NCI-H1930 (cell line): ENCODE measurements at regions not wholly inside any gene's neighbourhood (a gene's known extent, or its start where the extent isn't known, plus 50 kb on each side); places are given as distances from the start of the nearest gene placed in this dataset.
"Not testable (repeated sequence)": the region's sequence is repeated elsewhere in the genome, so short reads cannot be mapped to it uniquely, and the experiment has no call there.

Experiments used
- DNase-seq, 2 experiments: peaks; one replicate each; lab custom pipeline; 2025; lab: John Stamatoyannopoulos, UW

DNA sequence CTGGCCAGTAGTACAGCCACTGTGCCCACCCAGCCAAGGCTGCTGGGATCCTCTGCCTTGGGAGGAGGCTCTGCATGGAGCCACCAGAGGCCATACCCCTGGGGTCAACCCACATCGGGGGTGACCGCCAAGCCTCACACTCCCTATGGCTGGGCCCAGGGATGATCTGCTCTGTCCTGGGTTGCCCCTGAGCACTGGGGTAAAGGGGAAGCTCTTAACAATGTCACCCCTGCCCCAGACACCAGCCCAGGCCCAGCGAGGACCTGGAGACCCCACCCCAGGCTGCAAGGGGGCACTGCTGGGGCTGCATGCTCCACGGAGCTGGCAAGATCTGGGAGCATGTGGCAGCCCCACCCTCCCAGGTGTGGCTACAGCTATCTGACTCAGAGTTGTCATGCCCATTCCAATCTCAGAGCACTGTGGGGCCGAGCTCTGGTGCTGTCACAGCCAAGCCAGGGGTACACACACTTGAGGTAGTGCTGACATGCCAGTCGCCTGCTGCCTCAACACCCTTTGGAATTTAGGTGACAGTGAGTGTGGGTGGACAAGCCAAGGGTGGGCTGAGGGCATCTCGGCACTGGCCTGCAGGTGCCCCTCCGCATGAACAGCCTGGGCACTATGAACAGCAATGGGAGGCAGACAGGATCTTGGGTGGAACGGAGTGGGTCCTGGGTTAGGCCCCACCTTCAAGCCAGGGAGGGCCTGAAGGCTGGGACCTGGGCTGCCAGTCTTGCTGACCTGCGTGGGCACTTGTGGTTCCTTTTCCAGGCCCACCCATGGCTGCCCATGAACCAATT is 427.7 kb downstream of the LRRIQ3 start:
- no peak for DNase-seq

GRCh38 chr1:73766786-73767348 is 431.1 kb downstream of the LRRIQ3 start:
- no peak for DNase-seq

DNA sequence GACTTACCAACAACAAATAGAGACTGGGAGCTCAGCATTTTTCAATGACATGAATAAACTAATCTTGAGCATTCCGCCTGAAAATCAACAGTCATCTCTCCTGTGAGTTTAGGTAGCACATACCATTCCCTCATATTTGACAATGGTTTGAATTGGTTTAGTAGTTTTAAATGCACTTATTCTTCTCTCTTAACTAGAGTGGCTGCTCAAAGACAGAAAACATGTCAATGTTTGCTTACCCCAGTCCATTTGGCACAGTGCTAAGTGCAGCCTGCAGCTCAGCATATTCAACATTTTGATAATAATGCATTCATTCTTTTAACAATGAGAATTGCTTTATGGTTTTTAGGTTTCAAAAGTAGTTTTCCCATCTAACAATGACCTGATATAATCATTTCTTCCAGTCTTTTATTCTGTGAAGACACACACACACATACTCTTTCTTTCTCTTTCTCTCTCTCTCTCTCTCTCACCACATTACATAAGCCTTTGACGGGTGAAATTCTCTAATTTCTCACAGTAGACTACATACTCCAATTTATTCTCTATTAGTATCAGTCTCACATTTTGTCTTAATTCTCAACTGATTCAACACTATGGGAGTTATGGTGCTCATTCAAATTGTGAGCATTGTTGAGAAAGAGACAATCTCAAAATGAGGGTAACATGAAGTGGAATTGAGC is 432.3 kb downstream of the LRRIQ3 start:
- peak; percentile 44 to 53 for DNase-seq

DNA sequence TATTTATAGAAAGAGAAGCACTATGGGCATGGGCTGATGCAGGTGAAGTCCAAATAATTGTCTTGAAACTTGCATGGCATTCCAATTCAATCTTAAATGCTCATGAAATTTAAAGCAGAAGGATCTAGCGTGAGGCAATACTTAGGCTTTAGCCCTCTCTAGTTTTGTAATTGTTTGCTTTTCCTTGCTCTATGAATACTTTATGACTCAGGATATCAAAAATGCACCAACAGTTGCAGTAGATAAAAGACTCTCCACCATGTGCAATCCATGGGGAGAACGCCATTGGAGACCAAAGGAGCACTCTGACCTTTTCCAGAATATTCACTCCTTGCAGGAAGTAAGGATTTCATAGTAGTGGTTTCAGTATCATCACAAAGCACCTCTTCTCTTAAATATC is 436.4 kb downstream of the LRRIQ3 start:
- no peak for DNase-seq

DNA sequence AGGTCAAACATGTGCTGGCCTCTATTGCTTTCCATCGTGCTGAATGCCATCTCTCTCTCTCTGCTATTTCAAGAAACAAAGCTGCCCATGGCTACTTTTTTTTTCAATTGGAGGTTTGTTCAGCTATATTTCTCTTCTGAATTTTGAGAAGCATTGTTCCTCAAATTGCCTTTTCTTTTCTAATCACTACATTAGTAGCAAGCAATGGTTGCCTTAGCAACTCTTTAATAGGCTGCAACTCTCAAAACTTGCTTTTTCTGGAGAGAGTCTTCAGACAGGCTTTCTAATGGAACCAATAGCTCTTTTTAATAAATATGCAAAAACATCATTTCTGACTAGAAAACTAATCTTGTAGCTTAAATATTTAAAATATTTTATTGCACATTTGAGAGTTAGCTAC is 439.0 kb downstream of the LRRIQ3 start:
- DNase-seq: no peak

DNA sequence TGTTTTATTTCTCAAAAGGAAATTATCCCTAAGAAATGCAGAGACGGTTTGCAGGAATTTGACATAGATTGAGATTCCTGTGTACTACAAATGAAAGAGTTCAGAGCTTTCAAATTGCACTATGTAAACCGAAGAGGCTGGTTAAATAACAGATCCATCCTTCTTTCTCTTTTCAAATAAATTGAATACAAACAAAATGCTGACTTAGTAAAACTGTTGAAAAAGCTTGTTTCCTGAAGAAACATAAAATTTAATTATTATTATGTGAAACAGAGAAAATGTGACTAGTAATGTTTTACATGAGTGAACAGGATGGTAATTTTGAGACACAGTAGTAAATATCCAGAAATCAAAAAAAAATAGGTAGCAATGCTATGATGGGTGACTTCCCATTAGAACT is 441.2 kb downstream of the LRRIQ3 start:
- no peak for DNase-seq

DNA sequence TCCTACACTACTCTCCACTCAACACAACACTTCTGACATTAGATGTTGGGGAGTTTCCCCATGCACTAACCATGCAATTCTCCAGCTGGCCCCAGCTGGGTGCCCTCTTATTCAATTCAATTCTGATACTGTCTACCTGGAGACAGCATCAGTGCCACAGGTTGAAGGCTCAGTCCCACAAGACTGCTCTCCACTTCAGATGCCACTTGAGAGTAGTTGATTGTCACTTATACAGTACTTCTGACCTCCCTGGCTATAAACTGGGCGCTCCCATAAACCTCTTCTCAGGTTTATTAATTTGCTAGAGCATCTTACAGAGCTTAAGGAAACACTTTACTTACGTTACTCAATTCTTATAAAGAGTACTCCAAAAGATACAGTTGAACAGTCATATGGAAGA is 442.3 kb downstream of the LRRIQ3 start:
- no peak for DNase-seq

DNA sequence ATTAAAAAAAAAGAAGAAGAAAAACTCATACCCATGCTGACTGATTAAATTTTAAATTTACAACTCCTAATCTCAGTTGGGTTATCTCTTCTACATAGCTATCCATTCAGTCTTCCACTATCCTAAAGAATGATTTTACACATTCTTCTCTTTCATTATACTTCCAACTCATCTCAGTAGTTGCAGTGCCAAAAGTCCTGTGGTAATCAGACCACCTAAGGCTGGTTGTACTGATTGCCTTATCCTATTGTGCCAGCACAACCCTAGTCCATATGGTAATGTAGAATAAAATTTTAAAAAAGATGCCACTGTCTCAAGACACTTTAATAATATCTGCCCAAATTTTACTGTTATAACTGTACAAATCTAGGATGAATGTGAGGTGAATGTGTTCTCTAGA is 448.0 kb downstream of the LRRIQ3 start:
- DNase-seq: no peak

GRCh38 chr1:73744985-73745384 is 453.0 kb downstream of the LRRIQ3 start:
- no peak for DNase-seq

- DNase-seq: no peak
Measured at GRCh38 chr1:73736125-73736524, 461.9 kb downstream of the LRRIQ3 start.

GRCh38 chr1:73727036-73727435 is 470.9 kb downstream of the LRRIQ3 start:
- DNase-seq: no peak

DNA sequence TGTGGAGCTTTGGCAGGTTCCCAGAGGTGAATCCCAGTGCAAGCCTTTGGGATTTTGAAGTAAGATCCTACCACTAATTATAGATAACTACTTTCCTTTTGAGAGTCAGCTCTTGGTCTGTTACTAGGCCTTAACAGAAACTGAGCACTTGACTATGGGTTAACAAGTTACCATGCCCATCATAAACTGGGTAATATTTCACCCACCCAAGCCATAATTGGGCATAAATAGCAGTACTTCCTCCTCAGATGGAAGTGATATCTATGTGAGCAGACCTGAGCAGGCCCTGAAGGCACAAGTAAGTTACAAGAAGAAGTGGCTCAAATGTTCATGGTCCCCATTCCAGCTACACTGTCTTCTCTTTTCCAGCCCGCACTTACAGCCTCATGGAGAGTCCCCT is 475.9 kb downstream of the LRRIQ3 start:
- no peak for DNase-seq

DNA sequence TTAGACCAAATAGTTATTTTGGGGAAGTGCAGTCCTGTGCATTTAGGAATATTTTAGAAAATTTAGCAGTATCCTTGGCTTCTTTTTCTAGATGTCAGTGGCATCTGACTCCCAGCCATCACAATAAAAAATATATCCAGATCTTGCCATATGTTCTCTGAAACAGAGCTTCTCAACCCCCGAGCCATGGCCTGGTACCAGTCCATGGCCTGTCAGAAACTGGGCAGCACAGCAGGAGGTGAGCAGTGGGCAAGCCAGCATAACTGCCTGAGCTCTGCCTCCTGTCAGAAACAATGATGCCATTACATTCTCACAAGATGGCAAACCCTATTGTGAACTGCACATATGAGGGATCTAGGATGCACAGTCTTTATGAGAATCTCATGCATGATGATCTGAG is 480.0 kb downstream of the LRRIQ3 start:
- no peak for DNase-seq

GRCh38 chr1:73711089-73711488 is 486.9 kb downstream of the LRRIQ3 start:
- no peak for DNase-seq

GRCh38 chr1:73701826-73702225 is 496.1 kb downstream of the LRRIQ3 start:
- no peak for DNase-seq

GRCh38 chr1:73676186-73676585 is 521.8 kb downstream of the LRRIQ3 start:
- no peak for DNase-seq

GRCh38 chr1:73674945-73675561 is 522.9 kb downstream of the LRRIQ3 start:
- no peak for DNase-seq

DNA sequence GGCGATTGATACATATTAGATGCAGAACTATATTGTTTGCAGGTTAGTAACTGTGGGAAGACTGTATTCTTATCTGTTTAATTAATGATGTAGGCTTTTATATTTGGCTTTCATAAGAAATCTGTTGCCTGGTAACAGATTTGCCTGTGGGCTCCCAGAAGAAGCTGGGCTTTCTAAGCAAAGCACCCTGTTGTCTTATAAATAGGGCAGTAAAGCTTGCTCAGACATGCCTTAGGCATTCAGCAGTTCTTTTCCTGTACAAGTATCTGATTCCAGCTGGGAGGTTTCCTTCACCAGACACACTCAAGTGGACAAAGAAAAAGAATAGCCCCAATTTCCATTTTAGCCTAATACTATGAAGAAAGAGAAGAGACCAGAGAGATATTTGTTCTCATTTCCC is 524.0 kb downstream of the LRRIQ3 start:
- DNase-seq: no peak

DNA sequence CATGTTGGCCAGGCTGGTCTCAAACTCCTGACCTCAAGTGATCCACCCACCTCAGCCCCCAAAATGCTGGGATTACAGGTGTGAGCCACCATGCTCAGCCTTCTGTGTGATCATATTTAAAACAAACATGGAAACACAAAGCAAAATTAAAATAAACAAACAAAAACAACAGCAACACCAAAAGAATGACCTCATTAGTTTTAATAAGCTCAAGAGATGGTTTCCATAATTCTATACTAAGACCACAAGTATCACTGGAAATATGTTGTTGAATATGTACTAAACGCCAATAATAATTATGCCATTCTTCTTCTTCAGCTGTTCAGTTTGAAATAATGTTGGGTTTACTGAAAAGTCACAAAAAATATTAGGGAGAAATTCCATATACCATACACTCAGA is 526.4 kb downstream of the LRRIQ3 start:
- DNase-seq: no peak

- not testable (repeated sequence) for DNase-seq
Measured at GRCh38 chr1:73667959-73668358, 530.0 kb downstream of the LRRIQ3 start.

DNA sequence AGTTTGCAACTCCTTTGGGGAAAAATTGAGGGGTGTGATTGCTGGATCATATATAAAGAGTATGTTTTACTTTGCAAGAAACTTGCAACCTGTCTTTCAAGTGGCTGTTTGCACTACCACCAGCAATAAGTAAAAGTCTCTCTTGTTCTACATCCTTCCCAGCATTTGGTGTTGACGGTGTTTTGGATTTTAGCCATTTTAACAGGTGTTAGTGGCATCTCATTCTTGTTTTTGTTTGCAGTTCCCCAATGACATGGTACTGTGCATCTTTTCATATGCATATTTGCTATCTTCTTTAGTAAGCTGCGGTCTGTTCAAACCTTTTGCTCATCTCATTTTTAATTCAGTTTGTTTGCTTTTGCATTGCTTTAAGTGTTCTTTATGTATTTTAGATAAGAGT is 535.5 kb downstream of the LRRIQ3 start:
- DNase-seq: no peak

- DNase-seq: peak; percentile 9 to 23
Measured at GRCh38 chr1:73659136-73659535, 538.8 kb downstream of the LRRIQ3 start.

- no peak for DNase-seq
Measured at GRCh38 chr1:73654714-73655113, 543.3 kb downstream of the LRRIQ3 start.
